NCI-H226 (cell line): ENCODE measurements at regions not wholly inside any gene's neighbourhood (a gene's known extent, or its start where the extent isn't known, plus 50 kb on each side); places are given as distances from the start of the nearest gene placed in this dataset.

Source experiments
- DNase-seq: peaks from one replicate; pipeline ENCODE4 v3.0.0-alpha.2; 2015

- DNase-seq: no peak
Measured at GRCh38 chr2:16268301-16269000, 328.1 kb downstream of the MYCN start.

DNA sequence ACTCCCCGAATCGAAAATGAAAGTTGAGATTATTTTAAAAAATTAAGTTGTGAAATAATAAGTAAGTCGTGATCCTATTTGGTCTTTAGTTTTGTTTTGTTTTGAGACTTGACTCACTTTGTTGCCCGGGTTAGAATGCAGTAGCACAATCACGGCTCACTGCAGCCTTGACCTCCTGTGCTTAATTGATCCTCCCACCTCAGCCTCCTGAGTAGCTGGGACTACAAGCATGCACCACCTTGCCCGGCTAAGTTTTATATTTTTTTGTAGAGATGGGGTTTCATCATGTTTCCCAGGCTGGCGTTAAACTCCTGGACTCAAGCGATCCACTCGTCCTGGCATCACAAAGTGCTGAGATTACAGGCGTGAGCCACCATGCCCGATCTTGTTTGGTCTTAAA lies 326.2 kb downstream of the MYCN start:
- DNase-seq: no peak

DNA sequence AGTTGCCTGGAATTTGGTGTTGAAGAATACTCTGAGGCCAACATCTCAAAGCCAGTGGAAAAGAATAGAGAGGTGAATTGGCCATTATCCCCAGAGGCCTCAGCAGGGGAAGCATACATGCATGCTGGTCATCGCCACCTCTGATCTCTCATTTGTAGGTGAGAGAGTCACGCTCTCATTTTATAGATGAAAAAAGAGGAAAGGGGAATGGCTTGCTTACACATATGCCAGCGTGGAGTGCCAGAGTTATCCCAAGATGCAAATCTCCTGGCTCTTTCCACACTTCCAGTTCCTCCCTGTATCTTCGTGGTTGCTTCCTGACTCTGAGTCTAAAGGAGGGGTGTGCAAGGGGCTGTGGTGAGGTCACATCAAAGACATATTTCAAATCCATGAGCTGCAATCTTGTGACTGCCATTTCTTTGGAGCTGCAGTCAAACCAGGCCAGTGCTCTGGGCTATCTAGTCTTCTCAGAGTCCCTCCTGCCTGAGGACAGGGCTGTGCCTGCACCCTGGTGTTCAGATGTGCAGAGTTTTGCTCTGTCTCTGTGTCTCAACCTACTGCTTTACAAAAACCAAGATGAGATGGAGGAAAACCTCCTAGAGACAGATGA lies 324.7 kb downstream of the MYCN start:
- DNase-seq: no peak

- DNase-seq: no peak
Measured at GRCh38 chr2:16264491-16264890, 324.1 kb downstream of the MYCN start.

GRCh38 chr2:16263241-16263890 lies 323.0 kb downstream of the MYCN start:
- no peak for DNase-seq

- DNase-seq: no peak
Measured at GRCh38 chr2:16262526-16263178, 322.3 kb downstream of the MYCN start.

DNA sequence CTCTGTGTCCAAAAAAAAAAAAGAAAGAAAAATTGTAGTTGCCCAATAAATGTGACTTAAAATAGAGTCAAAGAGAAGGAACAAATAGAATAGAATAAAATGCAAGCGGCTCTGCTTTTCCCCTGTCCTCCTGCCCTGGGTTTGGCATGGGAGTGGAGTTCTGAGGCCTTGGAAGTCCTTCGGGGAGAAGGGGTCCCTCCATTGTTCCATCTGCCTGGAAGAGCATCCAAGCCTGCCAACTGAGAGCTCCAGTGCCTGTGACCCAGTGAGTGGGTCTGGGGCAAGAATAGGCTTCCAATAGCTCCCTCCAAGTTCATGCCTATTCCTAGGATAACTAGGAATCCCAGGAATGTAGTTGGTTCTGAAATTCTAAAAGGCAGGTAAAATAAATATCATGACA lies 321.4 kb downstream of the MYCN start:
- DNase-seq: no peak

GRCh38 chr2:16261071-16261470 lies 320.7 kb downstream of the MYCN start:
- DNase-seq: no peak

DNA sequence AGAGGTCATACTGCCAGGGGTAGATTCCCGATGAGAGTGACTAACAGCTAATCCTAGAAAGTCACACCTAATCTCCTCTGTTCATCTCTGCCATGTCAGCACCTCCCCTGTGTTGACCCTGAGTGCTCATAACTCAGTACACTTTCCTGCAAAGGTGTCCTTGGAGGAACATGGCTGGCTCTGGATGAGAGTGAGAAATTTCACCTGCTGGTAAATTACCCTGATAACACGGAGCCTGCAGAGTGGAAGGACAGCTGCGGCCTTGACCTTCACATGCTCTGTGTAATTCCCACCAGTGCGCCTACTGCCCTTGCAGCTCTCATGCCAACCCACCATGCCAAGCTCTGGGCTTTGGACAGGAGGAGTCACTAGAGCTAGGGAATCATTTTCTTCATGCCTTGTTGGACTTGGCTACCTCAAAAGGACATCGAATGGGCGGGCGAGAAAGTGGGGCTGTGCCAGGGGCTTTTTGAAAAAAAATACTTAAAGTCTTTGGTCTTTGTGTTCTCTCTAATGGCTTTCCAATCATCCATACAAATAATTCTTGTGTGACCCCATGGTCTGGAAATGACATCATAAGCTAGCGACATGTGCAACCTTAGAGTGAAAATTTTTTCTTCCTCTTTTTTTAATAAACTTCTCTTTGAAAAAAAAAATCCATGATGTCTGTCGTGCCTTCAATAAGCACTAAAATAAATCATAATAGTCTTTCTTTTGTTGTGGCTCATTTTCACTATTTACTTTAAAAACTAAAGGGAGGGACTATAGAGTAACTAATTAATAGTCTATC lies 319.9 kb downstream of the MYCN start:
- no peak for DNase-seq

GRCh38 chr2:16259010-16259409 lies 318.7 kb downstream of the MYCN start:
- DNase-seq: no peak

- DNase-seq: no peak
Measured at GRCh38 chr2:16258350-16258749, 318.0 kb downstream of the MYCN start.

DNA sequence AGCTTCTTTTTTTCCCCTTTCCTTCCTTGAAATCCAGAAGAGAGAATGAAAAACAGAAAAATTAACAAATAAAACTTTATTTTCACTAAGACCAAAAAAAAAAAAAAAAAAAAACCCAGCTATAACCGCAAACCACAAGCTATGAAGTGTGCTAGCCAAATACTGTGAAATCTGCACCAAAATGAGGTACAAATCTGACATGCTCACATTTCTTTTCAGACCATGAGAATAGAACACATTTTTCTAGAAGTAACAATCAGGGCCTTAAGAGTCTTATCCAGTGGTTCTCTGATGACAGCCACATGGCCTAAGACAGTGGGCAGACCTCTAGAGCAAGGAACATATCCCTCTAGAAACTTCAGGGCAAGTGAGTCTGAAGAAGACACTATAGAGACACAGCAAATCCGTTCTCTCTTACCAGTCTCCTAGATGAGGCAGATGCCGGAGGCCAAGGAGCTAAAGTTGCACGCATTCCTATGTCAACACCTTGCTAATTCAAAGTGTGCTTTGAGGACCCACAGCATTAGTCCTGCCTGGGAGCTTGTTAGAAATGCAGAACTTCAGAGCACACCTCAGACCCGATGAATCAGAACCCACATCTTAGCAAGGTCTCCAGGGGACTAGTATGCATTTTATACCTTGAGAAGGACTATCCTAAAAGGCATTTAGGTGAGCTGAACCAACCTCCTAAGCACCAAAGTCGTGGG lies 317.1 kb downstream of the MYCN start:
- DNase-seq: no peak

DNA sequence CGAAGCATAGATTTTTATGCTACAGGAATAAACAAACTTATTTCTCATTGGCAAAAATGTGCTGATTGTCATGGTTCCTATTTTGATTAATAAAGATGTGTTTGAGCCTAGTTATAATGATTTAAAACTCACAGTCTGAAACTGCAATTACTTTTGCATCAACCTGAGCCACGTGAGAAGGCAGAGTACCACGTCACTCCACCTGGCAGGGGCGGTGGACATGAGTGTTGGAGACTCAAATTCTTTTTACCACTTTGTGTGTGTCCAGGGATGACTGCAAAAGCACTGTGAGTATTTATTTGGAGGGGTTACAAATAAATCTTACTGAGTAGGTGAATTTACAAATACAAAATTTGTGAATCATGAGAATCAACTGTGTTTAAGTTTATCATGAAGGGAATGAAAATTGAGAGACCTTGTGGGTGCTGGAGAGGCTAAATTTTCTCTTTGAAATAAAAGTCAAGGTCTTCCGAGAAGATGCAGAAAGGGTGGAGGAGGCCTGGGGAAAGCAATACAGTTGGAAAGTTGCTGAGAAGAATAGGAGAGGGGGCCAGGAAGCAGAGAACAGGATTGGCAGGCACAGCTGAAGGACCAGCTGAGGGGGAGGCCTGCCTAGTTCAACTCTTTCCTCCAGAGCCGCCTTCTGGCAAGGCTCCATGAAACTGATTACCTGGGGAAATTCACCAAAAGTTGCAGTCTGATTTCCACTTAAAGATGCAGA lies 316.4 kb downstream of the MYCN start:
- DNase-seq: no peak

DNA sequence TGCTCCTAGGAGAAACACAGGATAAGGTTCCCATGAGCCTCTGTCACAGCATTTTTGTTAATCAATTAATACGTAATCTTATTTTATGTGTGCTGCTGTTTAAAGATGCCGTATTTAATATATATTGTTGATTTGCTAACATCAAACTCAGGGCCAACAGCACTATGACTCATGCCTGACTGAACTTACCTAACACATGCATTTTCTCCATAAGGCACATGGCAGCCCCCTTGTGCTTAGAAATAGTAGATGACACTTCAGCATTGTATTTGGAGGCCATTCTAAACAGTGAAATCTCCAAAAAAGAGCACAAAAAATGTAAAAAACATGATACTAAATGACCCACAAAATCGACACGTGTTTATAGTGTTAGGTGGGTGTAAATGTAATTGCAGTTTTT lies 314.8 kb downstream of the MYCN start:
- DNase-seq: no peak

- DNase-seq: no peak
Measured at GRCh38 chr2:16254356-16254965, 314.1 kb downstream of the MYCN start.

DNA sequence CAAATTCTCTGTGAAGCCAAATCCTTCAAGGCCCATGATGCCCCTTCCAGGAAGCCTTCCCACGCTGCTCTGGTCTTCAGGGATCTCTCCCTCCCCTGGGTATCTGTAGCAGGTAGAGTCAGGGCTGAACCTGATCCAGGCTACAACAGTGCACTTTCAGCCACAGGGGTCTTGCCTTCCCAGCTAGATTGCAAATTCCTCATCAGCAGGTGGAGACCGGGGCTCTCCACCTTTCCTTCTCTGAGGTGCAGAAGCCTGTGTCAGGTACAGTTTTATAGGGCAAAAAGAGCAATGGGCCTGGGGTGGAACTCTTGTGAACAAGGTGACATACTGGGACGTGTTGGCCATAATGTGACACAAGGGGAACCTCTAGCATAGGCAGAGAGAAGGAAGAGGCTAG lies 312.9 kb downstream of the MYCN start:
- DNase-seq: no peak

DNA sequence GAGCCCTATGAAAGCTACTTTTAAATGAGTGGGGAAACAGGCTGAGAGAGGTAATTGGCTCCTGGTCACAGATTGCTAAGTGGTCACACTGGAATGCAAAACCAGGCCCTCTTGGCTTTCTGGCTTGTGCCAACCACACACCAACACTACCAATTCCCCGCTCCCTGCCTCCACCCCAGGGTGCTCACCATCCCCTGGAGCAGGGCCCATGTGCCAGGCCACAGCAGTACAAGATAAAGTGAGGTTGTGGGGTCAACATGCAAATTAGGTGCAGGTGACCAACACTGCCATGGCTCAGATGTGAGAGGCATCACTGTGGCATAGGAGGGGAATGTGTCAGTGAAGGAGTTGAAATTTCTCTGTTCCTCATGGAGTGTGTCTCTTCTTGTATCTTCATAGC lies 312.5 kb downstream of the MYCN start:
- DNase-seq: no peak

DNA sequence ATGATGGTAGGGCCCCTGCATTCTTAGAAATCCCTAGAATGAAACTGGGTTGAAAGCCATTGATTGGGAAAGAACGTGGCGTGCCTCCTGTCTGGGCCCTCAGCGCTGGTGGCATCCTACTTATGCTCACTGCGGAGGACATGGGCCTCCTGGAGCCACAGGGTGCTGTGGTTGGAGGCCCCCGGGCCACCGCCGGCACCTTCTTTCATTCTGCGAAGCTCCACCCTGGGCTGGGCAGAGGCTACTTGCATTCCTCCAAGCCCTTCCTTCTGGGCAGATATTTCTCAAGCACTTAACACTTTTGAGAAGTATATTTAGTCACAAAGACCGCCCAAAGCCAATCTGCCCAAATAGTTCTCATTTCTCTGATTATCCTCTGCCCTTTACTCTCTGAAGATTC lies 311.9 kb downstream of the MYCN start:
- DNase-seq: no peak

GRCh38 chr2:16251511-16252225 lies 311.3 kb downstream of the MYCN start:
- no peak for DNase-seq

DNA sequence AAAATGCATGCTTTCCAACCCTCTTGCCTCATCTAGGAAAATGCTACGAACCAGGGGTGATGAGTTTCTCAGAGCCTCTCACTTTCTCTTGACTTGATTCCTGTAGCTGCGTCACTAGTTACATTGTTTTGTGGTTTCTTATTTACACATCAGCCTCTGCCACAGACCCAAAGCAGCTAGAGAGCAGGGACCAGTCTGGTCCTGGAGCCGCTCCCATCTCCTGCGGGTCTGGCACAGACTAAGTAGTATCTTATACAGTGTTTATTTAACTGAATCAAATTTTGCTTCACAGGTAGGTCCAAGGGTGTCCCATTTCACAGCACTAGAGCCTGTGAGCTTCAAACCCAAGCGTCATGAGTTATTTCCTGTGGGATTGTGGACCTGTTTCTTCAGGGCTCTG lies 310.5 kb downstream of the MYCN start:
- DNase-seq: no peak

DNA sequence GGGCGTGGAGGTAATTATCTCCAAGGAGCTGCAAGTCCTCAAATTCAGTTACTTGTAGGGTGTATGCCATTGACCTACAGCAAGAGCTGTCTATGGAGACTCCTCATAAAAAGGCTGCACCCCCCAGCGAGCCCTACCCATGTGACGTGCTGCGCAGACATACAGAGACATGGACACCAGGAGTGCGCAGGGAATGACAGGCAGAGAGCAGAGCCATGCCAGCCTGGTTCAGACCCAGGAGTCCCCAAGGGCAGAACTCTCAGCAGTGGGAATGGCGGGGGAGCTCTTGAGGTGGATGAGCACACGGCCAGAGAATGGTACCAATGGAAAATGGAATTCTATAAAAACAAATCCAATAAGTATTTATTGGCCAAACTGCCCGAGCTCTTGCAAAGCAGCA lies 310.1 kb downstream of the MYCN start:
- no peak for DNase-seq
